Endodermal cell (in vitro differentiated cells): ENCODE measurements at regions not wholly inside any gene's neighbourhood (a gene's known extent, or its start where the extent isn't known, plus 50 kb on each side); places are given as distances from the start of the nearest gene placed in this dataset.

Source experiments
- DNase-seq: peaks from one replicate; pipeline ENCODE4 v3.0.0-alpha.2; 2017
- H3K27ac ChIP-seq: 2 replicates; pipeline ENCODE4 v1.5.1; 2013; ENCODE audit warnings: mild to moderate bottlenecking, low read depth, low read length, moderate library complexity
- H3K27me3 ChIP-seq: 2 replicates; pipeline ENCODE4 v1.6.1; 2013; ENCODE audit warnings: mild to moderate bottlenecking, low read length, moderate library complexity; ENCODE audit not compliant: insufficient read depth, control insufficient read depth, poor library complexity, severe bottlenecking
- H3K36me3 ChIP-seq: 2 replicates; pipeline ENCODE4 v1.7.0; 2013; ENCODE audit warnings: mild to moderate bottlenecking, low read length, moderate library complexity; ENCODE audit not compliant: control insufficient read depth, insufficient read depth
- H3K4me1 ChIP-seq: one replicate; pipeline ENCODE4 v1.7.0; 2013; ENCODE audit warnings: low read length; ENCODE audit not compliant: control insufficient read depth, insufficient read depth
- H3K4me3 ChIP-seq: 2 replicates; pipeline ENCODE4 v1.5.1; 2013; ENCODE audit warnings: mild to moderate bottlenecking, low read length, moderate library complexity
- H3K9ac ChIP-seq: 2 replicates; pipeline ENCODE4 v1.6.1; 2013; ENCODE audit warnings: mild to moderate bottlenecking, low read length, moderate library complexity; ENCODE audit not compliant: poor library complexity, severe bottlenecking; ENCODE audit errors: extremely low read depth
- H3K9me3 ChIP-seq: 2 replicates; pipeline ENCODE4 v1.6.1; 2013; ENCODE audit warnings: mild to moderate bottlenecking, low read length, moderate library complexity; ENCODE audit not compliant: control insufficient read depth
- H3K27ac Mint-ChIP-seq: 2 replicates; pipeline ENCODE4 v1.8.0; 2020; ENCODE audit warnings: mixed read lengths
- H3K27me3 Mint-ChIP-seq: 2 replicates; pipeline ENCODE4 v1.8.0; 2021; ENCODE audit warnings: mild to moderate bottlenecking, mixed read lengths; ENCODE audit not compliant: insufficient read depth
- H3K36me3 Mint-ChIP-seq: 2 replicates; pipeline ENCODE4 v1.8.0; 2020; ENCODE audit warnings: low read depth, mixed read lengths
- H3K4me1 Mint-ChIP-seq: 2 replicates; pipeline ENCODE4 v1.8.0; 2020; ENCODE audit warnings: mixed read lengths
- H3K4me3 Mint-ChIP-seq: 2 replicates; pipeline ENCODE4 v1.8.0; 2020; ENCODE audit warnings: mild to moderate bottlenecking, moderate library complexity, mixed read lengths
- H3K9me3 Mint-ChIP-seq: 2 replicates; pipeline ENCODE4 v1.8.0; 2020; ENCODE audit warnings: mild to moderate bottlenecking, mixed read lengths
- CTCF ChIP-seq: fragments of 200-600 bp; sonication (generic); conservative IDR thresholded peaks from 2 replicates; pipeline ENCODE4 v1.5.0; 2021; ENCODE audit warnings: antibody characterized with exemption, mild to moderate bottlenecking
- WGBS, 2 experiments: methylation state at CpG; one replicate each; pipeline versions ENCODE4 v1.1.5 to v1.1.7; 2013; ENCODE audit warnings: missing lambda C conversion rate in 2 of 2, mixed read lengths in 1 of 2; ENCODE audit not compliant: insufficient coverage in 1 of 2, insufficient read length in 1 of 2; 5-methylcytosine and 5-hydroxymethylcytosine counted together

DNA sequence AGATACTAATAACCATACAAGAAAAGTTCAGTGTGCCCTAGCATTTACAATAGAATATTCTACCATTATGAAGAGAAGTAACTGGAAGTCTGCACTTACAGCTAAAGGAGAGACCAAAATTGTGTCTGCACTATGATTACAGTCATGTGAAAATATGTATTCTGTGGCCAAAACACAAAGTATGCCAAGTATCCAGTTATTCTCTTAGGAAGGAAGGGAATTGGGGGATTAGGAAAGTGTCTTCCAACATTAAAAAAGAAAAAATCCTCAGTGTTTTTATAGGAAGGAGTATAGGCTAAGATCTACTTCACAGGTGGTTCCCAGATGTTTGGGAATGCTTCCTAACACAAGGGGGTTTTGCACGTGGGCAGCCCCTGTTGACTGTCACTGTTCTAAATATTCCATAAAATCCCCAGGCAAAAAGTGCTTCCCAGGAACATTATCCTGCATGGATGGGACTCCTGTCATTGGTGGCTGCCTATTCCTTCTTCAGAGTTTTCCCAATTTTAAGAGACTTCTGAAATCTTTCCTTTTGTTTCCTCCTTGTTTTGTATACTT is 180.2 kb upstream of the KLHL29 start:
- H3K9me3 Mint-ChIP-seq = peaks cover 7% of the 10 kb centered on the region
- H3K4me1 ChIP-seq = no peaks in the 10 kb centered on the region
- H3K36me3 ChIP-seq = no peaks in the 10 kb centered on the region
- no peaks in the 10 kb centered on the region for H3K27me3 ChIP-seq
- peaks cover 11% of the 10 kb centered on the region for H3K9me3 ChIP-seq
- no peak overlapping the region for H3K9ac ChIP-seq
- H3K27me3 Mint-ChIP-seq = peaks cover 6% of the 10 kb centered on the region
- H3K4me3 Mint-ChIP-seq = no peak overlapping the region
- H3K4me3 ChIP-seq = no peak overlapping the region
- no peak for DNase-seq
- no peak overlapping the region for H3K27ac Mint-ChIP-seq
- H3K36me3 Mint-ChIP-seq = no peaks in the 10 kb centered on the region
- H3K4me1 Mint-ChIP-seq = no peaks in the 10 kb centered on the region
- no peak overlapping the region for H3K27ac ChIP-seq
- TF ChIP-seq CTCF = no peak
- WGBS, 2 experiments = 75% methylated on average over 1 of the region's 1 CpG; no CpG with 5 or more reads in 1 of the 2 experiments

- H3K4me1 Mint-ChIP-seq = no peaks in the 10 kb centered on the region
- no peak overlapping the region for H3K9ac ChIP-seq
- H3K9me3 ChIP-seq = no peaks in the 10 kb centered on the region
- no peak overlapping the region for H3K27ac Mint-ChIP-seq
- H3K36me3 Mint-ChIP-seq = no peaks in the 10 kb centered on the region
- no peaks in the 10 kb centered on the region for H3K36me3 ChIP-seq
- H3K4me3 Mint-ChIP-seq = no peak overlapping the region
- no peaks in the 10 kb centered on the region for H3K4me1 ChIP-seq
- no peak overlapping the region for H3K4me3 ChIP-seq
- no peak overlapping the region for H3K27ac ChIP-seq
- DNase-seq = no peak
- H3K27me3 Mint-ChIP-seq = peaks cover 6% of the 10 kb centered on the region
- no peaks in the 10 kb centered on the region for H3K27me3 ChIP-seq
- 52 to 79% methylated on average over 3 to 8 of the region's 8 CpGs for WGBS, 2 experiments
- TF ChIP-seq CTCF = no peak
- H3K9me3 Mint-ChIP-seq = no peaks in the 10 kb centered on the region
These were observed 178.3 kb upstream of the KLHL29 start for GRCh38 chr2:23206650-23207049.

DNA sequence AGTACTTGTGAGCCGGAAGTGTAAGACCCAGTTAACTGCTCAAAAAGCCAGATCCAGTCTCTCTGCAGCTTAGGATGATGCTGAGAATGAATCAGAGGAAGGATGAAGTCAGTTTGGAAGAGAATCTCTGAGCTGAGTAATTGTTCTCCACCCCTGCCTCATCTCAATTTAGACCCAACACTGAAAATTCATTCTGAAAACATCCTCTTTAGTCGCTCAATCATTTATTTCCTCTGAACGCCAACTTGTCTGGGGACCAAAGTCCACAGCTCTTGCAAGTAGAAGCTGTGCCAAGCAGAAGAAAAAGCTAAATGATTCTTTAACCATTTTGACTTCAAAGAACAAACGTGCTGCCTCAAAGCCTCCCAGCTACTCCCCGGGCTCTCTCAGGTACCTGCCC is 177.1 kb upstream of the KLHL29 start:
- WGBS, 2 experiments = 88 to 98% methylated on average over 5 of the region's 5 CpGs
- no peak overlapping the region for H3K27ac Mint-ChIP-seq

More for the DNA sequence above, 177.1 kb upstream of the KLHL29 start:
- H3K27ac ChIP-seq = no peak overlapping the region
- H3K27me3 ChIP-seq = no peaks in the 10 kb centered on the region
- no peaks in the 10 kb centered on the region for H3K9me3 ChIP-seq
- H3K4me3 Mint-ChIP-seq = no peak overlapping the region
- peak; percentile 10 for DNase-seq
- H3K4me1 ChIP-seq = no peaks in the 10 kb centered on the region
- no peaks in the 10 kb centered on the region for H3K36me3 ChIP-seq
- H3K9ac ChIP-seq = no peak overlapping the region
- H3K9me3 Mint-ChIP-seq = no peaks in the 10 kb centered on the region
- TF ChIP-seq CTCF = no peak
- H3K27me3 Mint-ChIP-seq = peaks cover 6% of the 10 kb centered on the region
- H3K4me1 Mint-ChIP-seq = no peaks in the 10 kb centered on the region
- H3K36me3 Mint-ChIP-seq = no peaks in the 10 kb centered on the region
- no peak overlapping the region for H3K4me3 ChIP-seq
